PC-3 (cell line): ENCODE measurements at regions not wholly inside any gene's neighbourhood (a gene's known extent, or its start where the extent isn't known, plus 50 kb on each side); places are given as distances from the start of the nearest gene placed in this dataset.

ENCODE experiments used
- CTCF ChIP-seq: fragments of 300-600 bp; sonication (generic); conservative IDR thresholded peaks from 2 replicates; pipeline ENCODE4 v1.5.1; 2017; ENCODE audit warnings: antibody characterized with exemption, low read depth, mild to moderate bottlenecking, low read length
- EZH2 ChIP-seq: fragments of 300-600 bp; sonication (generic); IDR thresholded peaks from one replicate; pipeline ENCODE4 v1.6.1; 2017; ENCODE audit warnings: antibody characterized with exemption, mild to moderate bottlenecking, low read length; ENCODE audit not compliant: unreplicated experiment
- EZH2phosphoT487 ChIP-seq: fragments of 300-600 bp; sonication (generic); IDR thresholded peaks from 2 replicates; pipeline ENCODE4 v1.6.1; 2018; ENCODE audit warnings: mild to moderate bottlenecking, antibody characterized with exemption, low read length, borderline replicate concordance

GRCh38 chr12:60185060-60185459 lies 589.2 kb downstream of the SLC16A7 start:
- TF ChIP-seq EZH2 (no peak), CTCF (no peak), EZH2phosphoT487 (no peak)
